Fibroblast of villous mesenchyme (primary cell): ENCODE measurements at regions not wholly inside any gene's neighbourhood (a gene's known extent, or its start where the extent isn't known, plus 50 kb on each side); places are given as distances from the start of the nearest gene placed in this dataset.

Experiments used
- DNase-seq: peaks from one replicate; pipeline ENCODE4 v3.0.0-alpha.2; 2010; ENCODE audit warnings: low read depth
- H3K4me3 ChIP-seq: 2 replicates; pipeline ENCODE4 v1.5.1; 2011; ENCODE audit warnings: low read depth, mild to moderate bottlenecking, low read length
- CTCF ChIP-seq: IDR thresholded peaks from 2 replicates; pipeline ENCODE4 v1.5.1; 2012; ENCODE audit warnings: low read depth, mild to moderate bottlenecking, low read length; ENCODE audit not compliant: insufficient read depth

DNA sequence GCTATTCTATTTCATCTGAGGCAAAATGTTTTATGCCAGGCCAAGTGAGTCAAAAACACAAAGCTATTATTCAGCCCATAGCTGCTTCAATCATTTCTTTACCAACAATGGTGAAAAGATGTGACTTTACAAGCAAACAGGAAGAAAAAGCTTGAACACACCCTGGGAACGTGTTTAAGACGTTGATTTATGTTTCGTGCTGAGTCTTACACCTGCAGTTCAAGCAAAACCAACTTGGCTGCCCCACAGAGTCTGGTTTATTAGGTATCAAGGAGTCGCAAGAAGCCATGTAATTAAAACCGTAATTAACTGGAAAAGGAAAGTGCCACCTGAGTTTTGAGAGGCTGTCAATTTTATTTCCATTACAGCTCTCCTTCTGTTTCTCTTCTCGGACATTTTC lies 295.5 kb downstream of the MEIS1 start:
- DNase-seq: no peak
- no peak overlapping the region for H3K4me3 ChIP-seq
- no peak for TF ChIP-seq CTCF

- DNase-seq: peak; percentile 72
- H3K4me3 ChIP-seq: no peak overlapping the region
Measured at GRCh38 chr2:66733364-66733999, 298.6 kb downstream of the MEIS1 start.

DNA sequence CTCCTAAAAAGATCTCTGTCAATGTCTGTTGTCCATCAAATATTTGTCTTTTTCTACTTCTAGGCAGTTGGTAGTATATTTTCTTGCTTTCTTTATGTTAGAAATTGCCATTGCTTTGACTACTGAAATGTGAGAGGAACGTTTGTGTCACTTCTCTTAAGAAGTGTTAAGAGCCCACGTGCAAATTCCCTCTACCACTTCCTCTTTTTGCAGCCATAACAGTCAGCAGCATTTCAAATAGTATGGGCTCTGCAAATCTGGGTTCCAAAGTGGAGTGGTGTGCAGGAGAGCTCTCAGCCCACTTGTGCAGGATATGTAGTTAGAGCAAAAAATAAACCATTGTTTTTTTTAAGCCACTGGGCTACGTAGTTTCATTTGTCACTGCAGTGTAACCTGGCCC lies 314.0 kb downstream of the MEIS1 start:
- no peak overlapping the region for H3K4me3 ChIP-seq
- DNase-seq: no peak
- no peak for TF ChIP-seq CTCF

More at GRCh38 chr2:66733364-66733999, 298.6 kb downstream of the MEIS1 start:
- TF ChIP-seq CTCF: no peak

DNA sequence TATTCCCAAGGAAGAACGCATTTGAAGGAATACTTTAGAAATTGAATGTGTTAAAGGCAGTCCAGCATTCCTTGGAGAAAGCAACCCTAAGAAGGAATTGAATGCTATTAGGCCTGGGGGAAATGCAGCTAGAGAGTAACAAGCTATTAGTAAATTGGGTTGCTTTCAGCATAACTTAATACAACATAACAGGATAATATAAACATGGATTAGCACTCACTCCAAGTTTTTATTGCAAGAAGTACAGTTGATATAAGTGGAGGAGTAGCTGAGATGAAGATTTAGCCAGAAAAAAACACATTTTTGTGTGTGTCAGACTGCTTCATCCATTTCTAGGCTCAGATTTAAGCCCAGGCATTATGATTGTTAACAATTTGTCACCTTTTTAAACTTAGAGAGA lies 314.6 kb downstream of the MEIS1 start:
- H3K4me3 ChIP-seq: no peak overlapping the region
- DNase-seq: no peak
- TF ChIP-seq CTCF: no peak

GRCh38 chr2:66753257-66753656 lies 318.3 kb downstream of the MEIS1 start:
- DNase-seq: no peak
- no peak for TF ChIP-seq CTCF
- no peak overlapping the region for H3K4me3 ChIP-seq

- DNase-seq: no peak
- TF ChIP-seq CTCF: no peak
Measured at GRCh38 chr2:66753660-66754059, 318.7 kb downstream of the MEIS1 start.

DNA sequence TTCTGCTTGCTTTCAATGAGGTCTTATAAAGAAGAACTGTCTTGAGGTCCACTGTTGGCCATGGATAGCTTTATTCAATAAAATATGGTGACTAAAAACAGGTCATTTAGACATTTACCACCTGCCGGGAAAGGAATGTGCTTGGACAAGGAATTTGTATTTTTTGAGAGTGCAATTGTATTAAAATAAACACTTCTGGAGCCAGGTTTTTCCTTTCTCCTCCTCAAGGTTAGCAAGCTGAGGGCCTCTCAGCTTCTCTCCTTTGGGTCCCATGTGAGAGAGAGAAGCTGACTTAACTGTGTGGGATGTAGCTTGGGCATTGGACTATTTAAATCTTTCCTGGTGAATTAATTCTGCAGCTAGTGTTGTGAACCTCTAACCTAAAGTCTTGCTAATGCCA lies 321.0 kb downstream of the MEIS1 start:
- H3K4me3 ChIP-seq: no peak overlapping the region
- TF ChIP-seq CTCF: no peak
- DNase-seq: no peak

More at GRCh38 chr2:66753660-66754059, 318.7 kb downstream of the MEIS1 start:
- H3K4me3 ChIP-seq: no peak overlapping the region
